ENCODE measurements at regions not wholly inside any gene's neighbourhood (a gene's known extent, or its start where the extent isn't known, plus 50 kb on each side); places are given as distances from the start of the nearest gene placed in this dataset.

GRCh38 chr6:19013026-19013705 is 626.0 kb downstream of the RNF144B start:
- TF ChIP-seq CTCF (conservative IDR thresholded peaks at IDR 0.05; ENCODE audit: low read depth, low read length) (no peak), RAD21 (IDR thresholded peaks at IDR 0.05; ENCODE audit: low read length) (no peak), ELK1 (IDR thresholded peaks at IDR 0.05; ENCODE audit: borderline replicate concordance, low read depth, low read length) (no peak), POLR2A (IDR thresholded peaks at IDR 0.05; ENCODE audit: low read depth, low read length) (no peak), CEBPB (IDR thresholded peaks at IDR 0.05; ENCODE audit: low read depth, low read length) (no peak), CHD1 (IDR thresholded peaks at IDR 0.05; ENCODE audit: low read depth, low read length) (no peak)

Data from IMR-90 (cell line).